ENCODE measurements at regions not wholly inside any gene's neighbourhood (a gene's known extent, or its start where the extent isn't known, plus 50 kb on each side); places are given as distances from the start of the nearest gene placed in this dataset.

- no peak for TF ChIP-seq CTCF (IDR thresholded peaks at IDR 0.05)
Observed at GRCh38 chr5:98594098-98594497, 179.4 kb upstream of the RGMB start.

GRCh38 chr5:98599016-98599415 is 174.4 kb upstream of the RGMB start:
- no peak for TF ChIP-seq CTCF (IDR thresholded peaks at IDR 0.05)

- TF ChIP-seq CTCF (IDR thresholded peaks at IDR 0.05) = no peak
Observed at GRCh38 chr5:98602534-98603112, 170.8 kb upstream of the RGMB start.

- no peak for TF ChIP-seq CTCF (IDR thresholded peaks at IDR 0.05)
Observed at GRCh38 chr5:98603456-98603855, 170.0 kb upstream of the RGMB start.

- TF ChIP-seq CTCF (IDR thresholded peaks at IDR 0.05) = no peak
Observed at GRCh38 chr5:98604301-98604700, 169.2 kb upstream of the RGMB start.

- no peak for TF ChIP-seq CTCF (IDR thresholded peaks at IDR 0.05)
Observed at GRCh38 chr5:98604721-98605425, 168.6 kb upstream of the RGMB start.

- no peak for TF ChIP-seq CTCF (IDR thresholded peaks at IDR 0.05)
Observed at GRCh38 chr5:98605426-98605825, 168.0 kb upstream of the RGMB start.
